GM19025 (cell line): ENCODE measurements at regions not wholly inside any gene's neighbourhood (a gene's known extent, or its start where the extent isn't known, plus 50 kb on each side); places are given as distances from the start of the nearest gene placed in this dataset.

Experiments
- ATAC-seq: cut with Tn5 transposase; IDR thresholded peaks from one replicate; pipeline ENCODE4 v1.9.1; 2021; ENCODE audit warnings: mild to moderate bottlenecking, low read depth, moderate library complexity; ENCODE audit not compliant: unreplicated experiment

- no peak for ATAC-seq
Measured at GRCh38 chr9:118028225-118028624, 324.0 kb downstream of the TLR4 start.

GRCh38 chr9:118029425-118029824, 325.2 kb downstream of the TLR4 start:
- no peak for ATAC-seq

GRCh38 chr9:118034701-118035100, 330.5 kb downstream of the TLR4 start:
- no peak for ATAC-seq

- no peak for ATAC-seq
Measured at GRCh38 chr9:118038713-118039112, 334.5 kb downstream of the TLR4 start.

GRCh38 chr9:118058227-118058626, 354.0 kb downstream of the TLR4 start:
- ATAC-seq = no peak

GRCh38 chr9:118059484-118060278, 355.5 kb downstream of the TLR4 start:
- no peak for ATAC-seq

GRCh38 chr9:118083161-118083560, 379.0 kb downstream of the TLR4 start:
- no peak for ATAC-seq

- no peak for ATAC-seq
Measured at GRCh38 chr9:118088090-118088489, 383.9 kb downstream of the TLR4 start.

- no peak for ATAC-seq
Measured at GRCh38 chr9:118091226-118091625, 387.0 kb downstream of the TLR4 start.

- ATAC-seq = no peak
Measured at GRCh38 chr9:118091711-118092500, 387.7 kb downstream of the TLR4 start.

- ATAC-seq = no peak
Measured at GRCh38 chr9:118094387-118094786, 390.2 kb downstream of the TLR4 start.

GRCh38 chr9:118100529-118101419, 396.6 kb downstream of the TLR4 start:
- ATAC-seq = no peak

- no peak for ATAC-seq
Measured at GRCh38 chr9:118104363-118104762, 400.2 kb downstream of the TLR4 start.

GRCh38 chr9:118108971-118109370, 404.8 kb downstream of the TLR4 start:
- no peak for ATAC-seq

- ATAC-seq = no peak
Measured at GRCh38 chr9:118109542-118109941, 405.3 kb downstream of the TLR4 start.

- no peak for ATAC-seq
Measured at GRCh38 chr9:118121361-118121760, 417.2 kb downstream of the TLR4 start.

GRCh38 chr9:118128313-118128712, 424.1 kb downstream of the TLR4 start:
- ATAC-seq = no peak

GRCh38 chr9:118129541-118129940, 425.3 kb downstream of the TLR4 start:
- no peak for ATAC-seq

- ATAC-seq = no peak
Measured at GRCh38 chr9:118148990-118149389, 444.8 kb downstream of the TLR4 start.

GRCh38 chr9:118156846-118157245, 452.6 kb downstream of the TLR4 start:
- no peak for ATAC-seq

GRCh38 chr9:118162716-118163115, 458.5 kb downstream of the TLR4 start:
- no peak for ATAC-seq
